ENCODE measurements at regions not wholly inside any gene's neighbourhood (a gene's known extent, or its start where the extent isn't known, plus 50 kb on each side); places are given as distances from the start of the nearest gene placed in this dataset.

DNA sequence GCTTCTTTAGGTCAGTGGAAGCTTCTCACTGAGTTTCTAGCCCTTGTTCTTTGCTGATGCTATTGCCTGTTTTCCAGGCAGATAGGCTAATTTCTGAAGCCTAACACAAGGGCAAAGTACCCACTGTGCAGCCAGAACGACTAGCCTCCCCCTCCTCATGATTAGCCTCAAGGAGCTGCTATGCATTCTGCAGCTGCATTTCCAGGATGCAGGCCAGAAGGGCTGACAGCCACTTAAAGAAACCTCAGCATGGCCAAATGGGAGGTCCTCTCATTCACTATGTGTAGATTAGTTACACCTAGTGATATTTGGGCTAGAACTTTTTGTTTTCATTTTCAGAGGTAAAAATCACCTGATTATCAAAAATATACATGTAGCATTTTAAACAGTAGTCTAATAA is 216.0 kb downstream of the RAD51AP2 start:
- DNase-seq = no peak

DNA sequence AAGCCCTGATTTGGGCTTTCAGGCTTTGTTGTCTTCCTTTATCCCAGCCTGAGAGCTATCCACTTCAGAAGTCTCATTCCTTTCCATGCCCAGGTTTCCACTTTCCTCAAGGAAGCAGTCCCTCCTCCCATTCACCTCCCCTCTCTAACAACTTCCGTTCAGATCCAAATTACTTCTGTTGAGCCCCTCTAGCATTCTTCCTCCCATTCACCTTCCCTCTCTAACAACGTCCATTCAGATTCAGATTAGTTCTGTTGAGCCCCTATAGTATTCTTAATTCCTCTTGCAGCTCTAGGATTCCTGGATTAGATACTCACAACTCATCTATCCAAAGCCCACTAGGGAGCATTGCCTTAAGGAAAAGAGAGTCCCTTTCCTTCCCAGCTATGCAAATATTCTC is 216.8 kb downstream of the RAD51AP2 start:
- no peak for DNase-seq

DNA sequence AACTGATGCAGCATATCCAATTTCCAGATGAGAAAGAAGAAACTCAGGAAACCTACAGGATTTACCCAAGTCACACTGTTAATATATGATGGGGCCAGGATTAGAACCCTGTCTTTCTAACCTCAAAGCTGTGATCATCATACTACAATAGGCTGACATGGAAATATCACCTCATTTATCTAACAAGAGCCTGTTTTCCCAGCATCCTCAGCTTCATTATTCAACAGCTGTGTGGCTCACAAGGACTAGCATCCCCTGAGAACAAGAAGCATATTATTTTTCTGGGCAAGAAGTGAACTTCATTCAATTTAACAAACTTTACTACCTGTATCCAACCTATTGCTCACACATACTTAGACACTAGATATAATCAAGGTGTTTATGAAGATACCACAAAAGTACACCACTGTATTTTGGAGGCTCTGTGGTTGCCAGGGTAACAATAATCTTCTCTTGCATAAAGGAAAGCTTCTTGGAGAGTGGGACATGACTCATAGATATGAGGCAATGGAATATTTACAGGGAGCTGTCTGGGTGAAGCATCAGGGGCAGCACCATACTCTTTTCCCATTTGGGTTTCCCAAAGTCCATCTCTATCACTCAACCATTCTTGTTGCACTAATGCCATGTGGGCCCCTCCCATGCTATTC is 218.2 kb downstream of the RAD51AP2 start:
- DNase-seq = no peak

DNA sequence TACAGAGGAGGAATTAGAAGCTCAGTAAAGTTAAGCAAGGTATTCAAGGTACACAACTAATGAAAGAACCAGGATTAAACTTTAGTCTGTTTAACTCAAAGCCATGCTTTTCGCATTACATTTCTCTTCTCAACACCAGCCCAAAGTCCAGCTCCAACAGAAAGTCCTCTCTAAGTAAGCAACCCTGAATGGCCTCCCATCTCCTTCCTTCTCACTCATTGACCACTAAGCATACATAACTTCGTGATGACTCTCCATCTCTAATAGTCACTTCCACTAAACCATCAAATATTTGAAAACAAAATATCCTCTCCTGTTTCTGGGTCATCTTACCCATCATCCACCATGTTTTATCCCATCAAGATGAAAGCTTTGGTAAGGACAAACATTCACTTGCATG is 219.8 kb downstream of the RAD51AP2 start:
- DNase-seq = no peak

DNA sequence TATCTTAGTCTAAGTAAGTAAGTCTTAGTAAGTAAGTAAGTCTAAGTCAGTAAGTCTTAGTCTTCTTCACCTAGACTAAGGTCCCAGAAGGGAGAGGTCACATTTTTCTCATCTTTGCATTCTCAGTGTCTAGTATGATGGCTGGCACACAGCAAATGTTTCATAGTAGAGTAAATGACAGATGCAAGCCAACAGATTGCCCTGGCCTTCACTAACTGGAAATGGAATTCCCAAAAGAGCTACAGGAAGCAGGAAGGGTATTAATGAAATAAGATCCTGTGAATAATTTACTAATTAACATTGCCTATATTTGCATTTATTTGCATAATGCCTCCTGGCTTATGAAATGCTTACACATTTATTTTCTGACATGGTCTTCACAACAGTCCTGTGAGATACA is 221.6 kb downstream of the RAD51AP2 start:
- DNase-seq = no peak

DNA sequence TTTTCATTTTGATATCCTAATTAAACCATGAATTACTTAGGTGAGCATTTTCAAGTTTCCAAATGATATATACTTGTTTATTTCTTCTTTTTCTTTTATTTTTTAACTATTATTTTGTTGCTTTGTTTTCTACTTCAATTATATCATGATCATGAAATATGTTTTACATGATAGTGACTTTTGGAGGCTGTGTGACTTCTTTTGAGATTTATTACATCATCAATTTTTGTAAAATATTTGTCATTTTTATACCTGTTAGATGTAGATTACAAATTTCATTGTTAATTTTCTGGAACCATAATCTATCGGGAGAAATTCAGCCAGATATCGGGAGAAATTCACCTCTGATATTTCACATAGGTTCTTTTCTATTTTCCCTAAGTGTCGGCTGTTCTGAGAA is 228.6 kb downstream of the RAD51AP2 start:
- DNase-seq = no peak

DNA sequence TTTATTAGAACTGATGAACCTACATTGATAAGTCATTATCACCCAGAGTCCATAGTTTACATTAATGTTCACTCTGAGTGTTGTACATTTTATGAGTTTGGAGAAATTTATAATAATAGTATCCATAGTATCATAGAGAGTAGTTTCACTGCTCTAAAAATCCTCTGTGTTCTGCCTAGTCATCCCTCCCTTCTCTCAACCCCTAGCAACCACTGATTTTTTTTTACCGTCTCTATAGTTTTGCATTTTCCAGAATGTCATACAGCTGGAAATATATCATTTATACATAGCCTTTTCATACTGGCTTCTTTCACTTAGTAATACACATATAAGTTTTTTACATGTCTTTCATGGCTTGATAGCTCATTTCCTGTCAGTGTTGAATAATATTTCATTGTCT is 231.1 kb downstream of the RAD51AP2 start:
- DNase-seq = no peak

DNA sequence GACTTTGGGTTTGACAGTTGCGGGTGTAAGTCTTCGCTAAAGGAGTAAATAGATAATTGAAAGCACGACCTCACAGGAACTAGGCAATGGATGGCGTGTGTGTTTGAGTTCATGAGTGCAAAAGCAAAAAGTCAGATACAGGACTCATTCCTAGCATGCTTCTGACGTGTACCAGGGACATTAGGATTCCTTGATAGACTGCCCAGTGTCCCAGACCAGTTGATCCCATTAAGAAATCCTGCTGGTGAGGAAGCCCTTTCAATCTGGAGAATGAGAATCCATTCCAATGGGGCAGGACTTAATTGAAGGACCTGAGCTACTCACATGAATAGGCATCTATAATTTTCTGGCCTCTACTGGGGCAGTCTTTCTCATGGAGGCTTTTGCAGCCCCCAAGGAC is 235.4 kb downstream of the RAD51AP2 start:
- no peak for DNase-seq

DNA sequence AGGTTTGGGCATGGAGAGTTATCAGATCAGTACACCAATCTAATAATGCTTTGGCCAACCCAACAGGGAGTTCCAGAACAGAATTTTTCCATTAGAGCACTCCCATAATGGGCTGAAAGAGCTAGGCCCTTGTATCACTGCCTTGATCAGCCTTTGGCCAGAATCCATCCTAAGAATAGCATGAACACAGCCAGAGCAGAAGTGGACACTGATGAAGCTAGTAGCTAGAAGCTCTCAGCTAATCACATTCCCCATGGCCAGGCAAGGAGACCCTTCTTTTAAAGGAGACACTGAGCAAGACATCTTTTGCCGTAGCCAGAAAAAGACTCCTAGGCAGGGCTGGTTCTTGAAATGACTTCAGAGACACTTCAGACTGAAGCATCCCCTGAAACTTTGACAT is 236.0 kb downstream of the RAD51AP2 start:
- no peak for DNase-seq

DNA sequence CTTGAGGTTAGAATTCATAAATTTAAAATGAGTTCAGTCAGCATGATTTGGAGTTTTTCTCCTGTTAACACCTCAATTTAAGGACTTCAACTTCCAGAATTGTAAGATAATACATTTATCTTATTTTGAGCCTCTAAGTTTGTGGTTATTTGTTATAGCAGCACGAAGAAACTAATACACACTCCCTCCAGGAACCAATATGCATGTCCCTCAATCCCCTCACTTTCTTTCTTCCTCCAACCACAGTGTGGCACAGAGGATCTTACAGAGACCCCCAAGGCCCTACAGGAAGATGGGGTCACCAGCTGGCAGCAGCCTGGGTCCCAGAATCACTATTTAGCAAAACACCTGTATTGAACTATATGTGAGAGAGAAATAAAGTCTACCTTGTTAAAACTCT is 242.0 kb downstream of the RAD51AP2 start:
- no peak for DNase-seq

DNA sequence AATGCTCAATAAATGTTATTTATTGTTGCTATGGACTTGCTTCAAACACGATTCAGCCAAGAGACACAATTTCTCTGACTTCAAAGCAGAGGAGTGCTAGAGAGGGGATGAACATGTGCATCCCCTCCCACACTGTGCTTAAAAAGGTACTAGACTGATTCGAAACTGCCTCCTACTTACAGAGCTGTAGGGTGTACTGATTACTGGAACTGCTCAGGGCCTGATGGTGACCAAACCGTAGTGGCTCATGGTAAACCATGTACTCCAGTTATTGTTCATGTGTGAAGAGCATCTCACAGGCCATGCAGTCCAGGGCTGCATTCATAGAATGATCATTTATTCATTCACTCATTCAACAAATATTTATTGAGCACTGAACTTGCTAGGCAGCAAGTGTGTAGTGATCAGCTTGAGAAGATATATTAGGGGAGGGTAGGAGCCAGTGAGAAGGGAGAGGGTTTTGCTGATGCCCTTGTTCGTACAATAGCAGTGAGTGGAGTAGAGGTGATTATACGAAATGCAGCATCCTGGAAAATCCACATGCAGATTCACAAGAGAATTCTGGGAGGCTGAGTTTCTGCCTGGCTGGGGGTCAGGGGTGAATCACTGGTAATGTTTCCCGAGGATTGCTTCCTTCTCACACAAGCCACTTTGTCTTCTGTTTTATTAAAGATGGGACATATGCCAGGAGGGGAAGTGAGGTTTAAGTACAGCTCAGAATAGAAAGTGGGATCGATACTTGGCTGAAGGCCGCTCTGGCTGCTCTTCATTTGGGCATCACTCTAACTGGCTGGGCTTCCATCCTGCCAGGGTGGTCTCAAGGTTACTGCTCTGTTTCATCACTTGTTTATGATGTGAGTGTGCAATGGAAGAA is 245.4 kb downstream of the RAD51AP2 start:
- no peak for DNase-seq

DNA sequence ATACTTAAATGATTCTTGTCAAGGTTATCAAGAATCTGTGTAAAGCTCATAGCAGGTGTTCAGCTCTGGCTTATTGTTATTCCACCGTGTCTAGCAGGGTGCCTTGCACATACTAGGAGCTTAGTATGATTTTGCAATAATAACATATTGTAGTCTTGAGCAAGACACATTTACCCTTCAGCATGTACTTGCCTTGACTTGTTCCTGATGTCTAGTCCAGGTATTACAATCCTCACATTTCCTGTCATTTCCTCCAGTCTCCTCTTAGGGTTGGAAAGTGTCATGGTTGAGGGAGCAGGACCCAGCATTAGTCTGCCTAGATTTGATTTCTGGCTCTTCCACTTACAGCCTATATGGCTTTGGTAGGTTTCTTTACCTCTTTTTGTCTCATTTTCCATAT is 246.1 kb downstream of the RAD51AP2 start:
- no peak for DNase-seq

DNA sequence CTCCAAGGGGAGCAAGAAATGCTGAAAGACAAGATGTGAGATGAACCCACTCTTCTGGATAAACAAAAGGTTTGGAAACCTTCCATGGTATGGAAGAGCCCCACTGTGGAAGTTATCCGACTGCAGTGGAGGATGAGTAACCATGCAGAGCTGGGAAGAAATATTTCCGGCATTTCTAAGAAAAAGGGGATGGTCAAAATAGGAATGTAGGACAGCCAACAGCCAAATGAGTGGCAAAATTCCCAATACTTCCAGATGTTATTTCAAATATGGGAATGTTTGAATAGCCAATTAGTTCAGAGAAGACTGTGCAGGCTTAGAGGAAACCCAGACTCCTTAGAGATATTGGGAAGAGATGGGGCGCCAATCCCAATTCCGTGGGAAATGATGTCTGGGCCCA is 246.8 kb downstream of the RAD51AP2 start:
- no peak for DNase-seq

DNA sequence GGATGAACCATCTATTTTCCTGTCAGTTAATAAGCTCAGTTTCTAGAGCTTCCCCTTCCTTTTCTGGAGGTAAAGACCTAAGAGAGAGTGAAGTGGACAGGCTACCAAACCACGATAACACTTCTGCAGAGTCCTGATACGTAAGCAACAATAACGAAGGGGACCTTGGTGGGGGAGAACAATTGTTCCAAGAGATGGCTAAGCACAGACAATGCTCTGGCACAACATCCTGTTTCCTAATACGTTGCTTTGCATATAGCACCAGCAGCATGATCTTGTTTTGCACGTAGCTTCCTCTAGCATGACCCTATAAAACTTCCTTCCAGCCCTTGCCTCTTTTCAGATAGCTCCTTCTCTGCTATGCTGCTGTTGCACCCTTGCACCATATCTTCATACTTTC is 247.3 kb downstream of the RAD51AP2 start:
- DNase-seq = no peak

DNA sequence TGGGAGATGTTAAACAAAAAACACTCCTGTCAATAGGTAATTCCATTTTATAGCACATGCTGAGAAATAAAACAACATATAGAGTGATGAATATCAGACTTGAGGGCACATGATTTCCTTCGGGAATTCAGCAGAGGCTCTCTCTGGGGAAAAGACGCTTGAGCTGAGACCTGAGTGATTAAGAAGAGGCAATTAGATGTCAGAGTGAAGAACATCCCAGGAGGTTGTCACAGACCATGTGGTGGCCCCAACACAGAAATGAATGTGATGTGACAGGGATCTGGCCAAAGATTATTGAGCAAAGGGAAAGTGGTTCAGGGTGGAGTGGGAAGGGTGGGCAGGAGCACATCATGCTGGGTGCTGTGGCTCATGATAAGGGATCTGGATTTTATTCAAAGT is 254.7 kb downstream of the RAD51AP2 start:
- no peak for DNase-seq

DNA sequence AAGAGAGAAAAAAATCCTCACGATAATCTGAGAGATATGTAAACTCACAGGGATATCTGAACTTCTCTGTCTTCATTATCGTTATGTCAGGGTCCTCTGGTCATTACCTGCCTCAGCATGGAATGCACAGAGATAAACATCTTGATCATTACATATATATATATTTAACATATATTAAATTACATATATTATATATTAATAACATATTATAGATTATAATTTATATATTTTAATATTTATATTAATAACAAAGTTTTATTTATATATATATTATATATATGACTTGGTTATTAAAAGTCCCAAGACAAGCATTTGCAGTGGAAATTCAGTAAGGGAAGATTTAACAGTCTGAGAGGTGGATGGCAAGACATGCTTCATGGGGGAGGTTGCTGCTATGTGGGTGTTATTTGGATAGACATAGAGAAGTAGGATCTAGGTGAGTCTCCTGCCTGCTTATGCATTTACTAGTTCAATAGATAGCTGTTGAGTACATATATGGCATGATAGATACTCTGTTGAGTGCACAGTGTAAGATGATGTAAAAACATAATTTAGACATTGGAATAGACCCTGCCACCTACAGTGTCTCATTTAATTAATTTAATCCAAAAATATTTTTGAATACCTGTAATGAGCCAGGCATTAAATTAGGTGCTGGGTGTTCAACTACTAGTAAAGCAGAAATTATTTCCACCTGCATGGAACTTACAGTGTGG is 255.2 kb downstream of the RAD51AP2 start:
- DNase-seq = no peak

DNA sequence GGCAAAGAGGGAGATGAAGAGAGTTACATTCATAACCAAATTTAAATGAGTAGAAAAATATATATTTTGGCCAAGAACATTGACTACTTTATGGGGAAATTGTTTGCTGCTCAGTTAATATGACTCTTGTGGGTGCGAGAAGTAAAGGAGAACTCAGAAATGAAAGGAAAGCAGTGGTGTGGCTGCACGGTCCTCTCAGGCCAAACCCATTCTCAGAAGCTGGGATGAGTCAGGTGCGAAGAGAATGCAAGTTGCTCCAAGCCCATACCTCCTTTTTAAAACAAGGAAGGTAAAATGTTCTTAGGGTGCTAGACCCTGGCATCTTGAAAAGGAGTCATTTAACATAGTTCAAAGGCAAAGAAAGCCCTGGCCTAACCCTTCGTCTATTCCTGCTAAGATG is 258.6 kb downstream of the RAD51AP2 start:
- no peak for DNase-seq

DNA sequence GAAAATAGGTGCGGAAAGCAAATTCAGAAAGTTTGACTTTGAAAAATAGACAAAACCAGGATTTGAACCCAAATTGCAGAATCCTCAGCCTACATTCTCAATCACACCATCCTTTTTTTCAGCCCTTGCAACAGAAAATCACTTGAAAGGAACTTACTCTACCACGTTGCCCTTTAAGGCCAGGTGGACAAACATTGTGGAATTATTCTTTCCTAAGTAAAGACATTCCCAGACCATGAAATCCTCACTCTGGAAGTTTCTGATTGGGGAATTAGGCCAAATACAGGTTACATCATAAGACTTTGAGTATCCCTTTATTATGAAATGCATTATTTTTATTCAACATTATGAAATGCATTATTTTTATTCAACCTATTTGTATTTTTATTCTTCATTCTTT is 259.4 kb downstream of the RAD51AP2 start:
- no peak for DNase-seq

DNA sequence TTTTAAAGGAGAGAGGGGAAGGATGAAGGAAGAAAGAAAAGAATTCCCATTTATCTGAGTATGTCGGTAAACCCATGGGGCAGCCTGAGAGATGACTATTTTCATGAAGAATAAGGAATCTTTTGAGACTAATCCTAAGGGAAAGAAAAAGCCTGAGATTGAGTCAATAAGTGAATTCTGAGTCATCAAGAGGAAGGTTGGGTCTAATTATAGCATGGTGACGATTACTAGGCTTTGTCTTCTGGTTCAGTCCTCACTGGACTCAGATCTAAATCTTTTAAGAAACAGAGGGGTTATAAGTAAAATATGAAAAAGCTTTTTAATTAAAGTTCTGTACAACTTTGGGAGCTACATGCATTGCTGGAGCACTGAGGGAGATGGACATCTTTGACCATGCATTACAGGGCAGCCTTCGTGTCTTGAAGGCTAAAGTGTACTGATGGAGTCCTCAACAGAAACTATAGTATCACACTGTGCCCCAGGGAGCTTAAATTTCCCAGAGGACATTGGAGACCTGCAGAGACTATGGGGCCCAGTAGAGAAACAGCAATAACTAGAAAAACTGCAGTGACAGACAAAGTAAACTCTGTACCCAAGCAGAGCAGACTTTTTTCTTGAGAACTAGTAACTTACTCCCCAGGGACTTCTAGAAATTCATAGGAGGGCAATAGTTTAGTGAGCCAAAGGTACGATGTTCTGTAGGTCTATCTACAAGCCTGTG is 260.9 kb downstream of the RAD51AP2 start:
- DNase-seq = no peak

DNA sequence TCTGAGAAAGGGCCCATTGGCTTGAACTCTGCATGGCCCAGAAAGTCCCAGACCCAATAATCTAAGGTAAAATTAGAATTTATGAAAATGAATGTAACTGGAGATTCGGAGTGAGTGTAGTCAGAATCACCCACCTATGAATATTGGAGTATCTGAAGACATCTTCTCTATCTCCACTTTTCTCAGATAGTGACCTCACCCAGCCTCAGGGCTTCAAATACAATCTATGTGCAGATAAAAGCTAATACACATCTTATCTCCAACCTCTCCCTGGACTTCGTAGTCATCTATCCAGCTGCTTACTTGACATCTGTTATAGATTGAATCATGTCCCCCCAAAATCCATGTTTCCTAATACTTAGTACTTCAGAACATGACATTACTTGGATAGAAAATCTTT is 263.2 kb downstream of the RAD51AP2 start:
- DNase-seq = no peak

DNA sequence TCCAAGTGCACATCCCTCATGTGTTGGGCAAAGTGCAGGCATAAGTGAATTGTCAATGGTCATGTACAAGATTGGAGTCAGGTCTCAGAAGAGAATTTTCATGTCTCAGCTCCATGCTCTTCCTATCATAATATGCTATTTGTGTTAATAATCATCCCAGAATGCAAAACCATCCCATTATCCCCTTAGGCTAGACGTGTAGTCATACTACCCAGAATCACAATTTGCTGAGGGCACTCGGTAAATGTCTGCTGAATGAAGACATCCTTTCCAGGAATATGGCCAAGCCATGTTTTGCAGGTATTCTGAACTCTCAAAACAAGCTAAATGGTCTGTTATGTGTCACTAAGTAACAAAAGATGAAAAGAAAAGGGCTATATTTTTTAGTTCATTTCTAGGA is 263.8 kb downstream of the RAD51AP2 start:
- no peak for DNase-seq

DNA sequence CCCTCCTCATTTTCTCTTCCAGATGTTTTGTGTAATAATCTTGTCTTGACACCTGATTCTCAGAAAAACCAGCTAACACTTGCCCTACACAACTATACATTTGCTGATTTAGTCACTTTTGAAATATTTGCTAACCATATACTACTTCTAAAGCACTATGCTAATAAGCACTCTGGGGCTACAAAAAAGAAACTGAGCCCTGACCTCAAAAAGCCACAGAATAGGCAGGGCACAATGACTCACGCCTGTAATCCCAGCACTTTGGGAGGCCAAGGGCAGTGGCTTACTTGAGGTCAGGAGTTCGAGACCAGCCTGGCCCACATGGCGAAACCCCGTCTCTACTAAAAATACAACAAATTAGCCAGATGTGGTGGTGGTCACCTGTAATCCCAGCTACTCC is 266.0 kb downstream of the RAD51AP2 start:
- DNase-seq = no peak

DNA sequence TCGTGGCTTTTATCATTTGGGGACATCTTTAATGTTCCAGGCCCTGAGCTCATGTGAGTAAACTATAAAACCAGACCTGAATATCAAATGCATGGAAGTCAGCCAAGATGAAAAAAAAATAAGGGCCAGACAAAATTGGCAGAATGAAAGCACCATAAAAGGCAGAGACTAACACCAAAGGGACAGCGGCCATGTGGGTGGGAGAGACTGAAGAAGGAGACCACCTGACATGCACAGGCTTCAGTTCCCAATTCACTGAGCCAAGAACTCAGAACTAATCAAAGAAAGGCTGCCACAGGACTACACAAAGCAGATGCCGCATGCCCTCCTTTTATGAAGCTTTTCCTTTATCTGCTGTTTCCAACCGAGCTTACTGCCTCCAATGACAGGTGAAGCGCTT is 267.1 kb downstream of the RAD51AP2 start:
- DNase-seq = no peak

All from activated T-cell treated with anti-CD3 and anti-CD28 coated beads, Interleukin-2, amount 50 U/mL, for 48 hours (primary cell).